Muscle of back (tissue), 3 donors: ENCODE measurements at regions not wholly inside any gene's neighbourhood (a gene's known extent, or its start where the extent isn't known, plus 50 kb on each side); places are given as distances from the start of the nearest gene placed in this dataset.

Experiments used
- DNase-seq, 3 donors: peaks; one replicate each; pipeline versions ENCODE4 v3.0.0 to v3.0.0-alpha.2; 2013

DNA sequence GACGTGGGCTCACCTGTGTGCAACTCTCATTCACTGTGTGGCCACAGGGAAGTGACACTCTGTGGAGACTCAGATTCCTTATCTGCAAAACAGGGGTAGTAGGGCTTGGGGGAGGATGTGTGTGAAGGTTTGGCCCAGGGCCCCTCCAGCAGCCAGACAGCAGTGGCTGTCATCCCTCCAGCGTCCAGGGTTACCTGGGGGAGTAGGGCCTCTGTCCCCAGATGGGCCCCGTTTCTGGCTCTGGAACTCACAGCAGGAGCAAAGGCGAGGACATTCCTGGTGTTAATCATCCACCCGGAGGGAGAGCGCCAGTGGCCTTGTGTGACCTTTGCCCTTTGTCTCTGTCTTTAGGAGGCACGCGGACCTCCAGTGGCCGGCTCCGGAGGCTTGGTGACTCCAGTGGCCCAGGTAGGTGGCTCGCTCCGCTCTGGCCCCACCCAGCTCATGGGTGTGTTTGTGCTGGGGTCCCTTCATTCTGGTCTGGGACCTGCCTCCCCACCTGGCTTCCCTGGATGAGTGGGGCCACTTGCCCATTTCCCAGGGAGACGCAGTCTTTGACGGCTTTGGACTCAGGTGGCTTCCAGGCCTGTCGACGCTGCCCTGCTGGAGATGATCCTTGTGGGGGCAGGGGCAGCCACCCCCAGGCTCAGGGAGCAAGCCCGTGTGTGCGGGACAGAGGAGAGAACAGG, 166.2 kb downstream of the SEC14L1 start:
- no peak for DNase-seq

GRCh38 chr17:77307479-77308198, 166.9 kb downstream of the SEC14L1 start:
- no peak for DNase-seq

DNA sequence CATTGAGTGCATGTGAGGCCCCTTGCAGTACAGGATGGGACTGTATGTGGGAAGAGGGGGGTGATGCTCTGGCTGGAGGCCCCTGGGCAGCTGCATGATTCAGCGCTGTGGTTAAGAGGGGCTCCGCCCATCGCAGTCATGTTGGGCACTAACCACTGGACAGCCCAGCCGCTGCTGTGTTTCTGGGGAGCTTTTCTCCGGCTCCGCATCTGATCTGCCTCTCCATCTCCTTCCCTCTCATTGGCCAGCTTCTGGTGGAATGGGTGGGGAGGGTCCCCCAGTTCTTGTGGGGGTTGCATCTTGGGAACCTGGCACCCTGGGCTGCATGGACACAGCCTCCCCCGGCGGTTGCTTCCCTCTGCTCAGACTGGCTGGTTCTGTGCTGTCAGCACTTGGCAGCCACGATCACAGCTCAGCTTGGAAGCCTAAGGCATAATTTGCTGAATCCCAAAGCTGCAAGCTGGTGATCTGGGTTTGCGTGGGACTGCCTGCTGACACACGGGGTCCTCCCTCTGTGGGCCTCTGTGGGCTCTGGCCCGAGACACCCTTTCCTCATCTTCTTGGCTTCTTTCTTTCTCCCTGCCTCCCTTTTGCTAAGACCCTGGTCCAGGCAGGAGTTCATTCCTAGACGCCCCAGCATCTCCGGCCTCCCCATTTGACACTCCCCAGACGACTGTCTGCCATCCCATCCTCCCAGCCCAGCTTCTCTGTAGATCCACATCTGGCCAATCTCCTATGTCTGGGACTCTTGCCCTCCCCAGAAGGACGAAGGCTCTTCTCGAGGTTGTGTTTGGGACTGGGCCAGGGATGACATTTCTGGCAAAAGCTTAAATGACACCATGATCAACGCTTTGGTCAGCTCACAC, 168.3 kb downstream of the SEC14L1 start:
- DNase-seq: peak in 1 of 3 donors; percentile 67

DNA sequence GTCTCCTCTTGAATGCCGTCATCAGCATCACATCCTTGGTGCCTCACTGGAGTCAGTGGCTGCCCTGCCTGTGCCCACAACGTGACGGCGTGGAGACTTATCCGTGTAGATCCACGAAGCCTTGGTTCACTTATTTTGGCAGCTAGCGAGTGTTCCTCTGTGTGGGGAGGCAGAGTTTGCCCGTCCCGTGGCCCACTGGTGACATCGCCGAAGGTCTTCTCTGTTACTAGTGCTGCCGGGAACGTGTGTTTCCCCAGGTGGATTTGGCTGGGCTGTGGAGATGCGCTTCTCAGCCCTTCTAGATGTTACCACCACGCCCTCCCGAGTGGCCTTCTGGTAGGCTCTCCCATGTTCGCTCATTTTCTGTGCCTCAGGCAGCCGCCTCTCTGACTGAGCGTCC, 169.6 kb downstream of the SEC14L1 start:
- DNase-seq: no peak

DNA sequence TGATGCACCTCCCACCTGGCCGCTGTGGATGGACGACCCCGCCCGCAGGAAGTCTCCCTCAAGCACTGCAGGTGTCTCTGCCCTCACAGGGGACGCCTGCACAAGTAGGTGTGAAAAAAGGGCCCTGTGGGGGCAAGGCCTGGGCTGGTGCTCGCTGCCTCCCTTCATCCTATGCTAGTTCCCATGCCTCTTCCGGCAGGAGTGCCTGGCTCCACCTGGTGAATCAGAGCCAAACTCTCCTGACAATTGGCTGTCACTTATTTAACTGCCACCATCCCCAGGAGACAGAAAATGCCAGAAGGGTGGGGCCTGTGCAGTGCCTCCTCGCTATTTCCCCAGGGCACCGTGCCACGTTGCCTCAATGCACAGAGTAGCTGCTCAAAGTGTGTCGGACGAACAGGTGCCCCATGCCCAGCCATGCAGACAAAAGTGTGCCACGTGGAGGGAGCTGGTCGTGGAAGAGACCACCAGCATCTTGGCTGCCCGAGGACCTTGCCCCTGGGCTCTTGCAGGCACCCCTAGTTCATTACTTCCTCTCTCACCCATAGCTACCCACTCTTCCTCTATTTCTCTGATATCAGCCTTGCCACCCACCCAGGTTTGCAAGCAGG, 170.7 kb downstream of the SEC14L1 start:
- peak in 1 of 3 donors; percentile 5 for DNase-seq

GRCh38 chr17:77312061-77312701, 171.4 kb downstream of the SEC14L1 start:
- no peak for DNase-seq

DNA sequence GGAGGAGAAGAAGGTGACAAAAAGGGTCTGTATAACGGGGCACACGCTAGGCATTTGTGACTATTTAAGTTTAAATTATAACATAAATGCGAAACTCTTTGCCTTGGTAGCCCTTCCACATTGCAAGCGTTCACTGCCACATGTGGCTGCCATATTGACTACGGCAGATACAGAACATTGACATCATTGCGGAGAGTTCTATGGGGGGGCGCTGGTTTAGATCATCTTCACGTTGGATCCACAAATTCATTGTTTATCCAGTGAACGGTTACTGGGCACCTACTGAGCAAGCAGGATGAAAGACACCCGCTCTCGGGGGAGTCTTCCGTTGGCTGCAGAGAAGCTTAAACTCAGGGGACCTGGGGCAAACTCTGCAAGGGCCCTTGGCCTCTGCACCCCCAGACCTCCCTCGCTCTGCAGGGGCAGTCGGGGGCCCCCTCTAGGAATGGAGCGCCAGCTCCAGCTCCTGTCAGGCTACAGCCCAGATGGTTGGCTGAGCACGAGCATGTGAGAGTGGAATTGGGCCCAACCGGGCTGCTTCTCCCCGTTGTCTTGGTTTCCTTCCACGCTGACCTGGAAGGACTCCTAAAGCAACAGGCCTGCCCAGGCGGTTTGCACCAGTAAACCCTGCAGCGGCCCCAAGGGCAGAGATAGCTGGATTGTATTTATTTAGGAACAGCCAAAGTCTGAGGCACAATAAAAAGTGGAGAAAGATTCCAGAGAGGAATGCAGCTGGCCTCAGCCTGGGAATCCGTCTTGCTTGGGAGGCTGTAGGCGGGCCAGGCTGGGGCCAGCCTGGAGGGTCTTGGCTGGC, 172.2 kb downstream of the SEC14L1 start:
- peak; percentile 55 to 91 (median 79) for DNase-seq

DNA sequence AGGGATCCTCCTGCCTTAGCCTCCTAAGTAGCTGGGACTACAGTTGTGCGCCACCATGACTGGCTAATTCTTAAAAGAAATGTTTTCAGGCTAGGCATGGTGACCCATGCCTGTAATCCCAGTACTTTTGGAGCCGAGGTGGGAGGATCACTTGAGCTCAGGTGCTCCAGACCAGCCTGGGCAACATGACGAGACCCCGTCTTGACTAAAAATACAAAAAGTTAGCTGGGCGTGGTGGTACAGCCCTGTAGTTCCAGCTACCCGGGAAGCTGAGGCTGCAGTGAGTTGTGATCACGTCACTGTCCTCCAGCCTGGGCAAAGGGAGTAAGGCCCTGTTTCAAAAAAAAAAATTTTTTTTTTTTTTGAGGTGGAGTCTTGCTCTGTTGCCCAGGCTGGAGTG, 173.1 kb downstream of the SEC14L1 start:
- no peak for DNase-seq

DNA sequence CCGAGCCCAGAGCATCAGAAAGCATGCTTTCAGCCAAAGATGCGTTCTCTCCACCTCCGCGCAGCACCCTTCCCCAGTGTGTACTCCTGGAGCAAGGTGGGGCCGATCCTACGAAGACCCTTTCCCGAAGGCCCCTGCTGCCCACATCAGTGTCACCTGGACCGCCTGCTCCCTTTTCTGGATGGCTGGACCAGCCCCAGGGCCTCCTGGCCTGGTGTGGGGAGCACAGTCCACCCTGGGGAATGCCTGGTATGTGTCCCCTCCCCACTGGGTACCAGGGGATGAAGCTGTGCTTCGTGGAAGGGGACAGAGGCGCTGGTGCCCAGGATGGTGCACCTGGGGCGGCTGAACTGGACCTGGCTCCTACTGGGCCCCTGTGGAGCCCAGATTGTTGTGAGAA, 173.8 kb downstream of the SEC14L1 start:
- DNase-seq: no peak

- DNase-seq: no peak
Measured at GRCh38 chr17:77315010-77315409, 174.2 kb downstream of the SEC14L1 start.

DNA sequence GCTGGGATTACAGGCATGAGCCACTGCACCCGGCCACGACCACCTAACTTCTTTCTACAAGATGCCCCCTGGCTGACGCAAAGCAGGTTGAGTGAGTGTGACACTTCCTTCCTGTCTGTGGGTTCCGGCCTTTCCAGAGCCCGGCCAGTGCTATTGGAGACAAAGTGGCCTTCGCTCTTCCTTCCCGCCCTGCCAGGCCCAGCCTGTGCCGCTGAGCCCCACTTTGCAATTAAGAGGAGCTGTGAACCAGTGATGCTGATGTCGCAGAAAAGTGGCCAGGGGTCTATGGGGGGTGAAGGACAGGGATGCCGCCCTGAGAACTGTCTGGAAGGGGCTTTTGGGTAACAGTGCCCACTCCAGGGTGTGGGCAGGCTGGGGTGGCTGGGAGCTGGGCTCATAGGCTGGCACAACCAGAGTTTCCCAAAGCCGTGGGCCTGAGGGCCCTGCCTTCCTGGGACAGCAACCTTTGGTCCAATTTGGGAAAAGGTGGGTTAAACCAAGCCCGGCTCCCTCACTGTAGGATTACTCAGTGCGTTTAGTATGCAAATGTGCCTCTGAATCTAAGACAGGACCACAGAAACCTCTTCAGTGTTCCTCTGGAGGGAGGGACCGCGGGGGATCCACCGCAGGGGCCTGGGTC, 174.9 kb downstream of the SEC14L1 start:
- DNase-seq: no peak

DNA sequence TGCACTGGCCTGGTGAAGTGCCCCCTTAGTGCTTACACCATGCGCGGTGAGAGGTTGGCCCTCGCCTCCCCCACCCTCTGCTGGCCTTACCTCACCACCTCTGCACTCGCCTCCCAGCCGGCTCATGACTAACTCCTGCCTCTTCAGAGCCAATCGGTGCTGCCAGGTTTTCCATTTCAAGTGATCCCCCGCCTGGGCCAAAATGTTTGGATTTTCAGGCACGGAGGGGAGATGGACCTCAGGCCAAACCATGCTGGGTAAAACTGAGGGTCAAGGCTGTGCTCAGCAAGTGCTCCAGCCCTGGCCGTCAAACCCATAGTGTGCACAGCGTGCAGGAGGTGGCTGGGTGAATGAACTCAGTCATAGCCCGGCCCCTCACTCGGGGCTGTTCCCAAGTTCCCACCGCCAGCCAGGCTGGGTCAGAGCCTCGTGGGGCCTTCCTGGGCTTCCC, 175.4 kb downstream of the SEC14L1 start:
- DNase-seq: peak in 1 of 3 donors; percentile 68

GRCh38 chr17:77316651-77317050, 175.9 kb downstream of the SEC14L1 start:
- DNase-seq: no peak

- DNase-seq: no peak
Measured at GRCh38 chr17:77317091-77317750, 176.5 kb downstream of the SEC14L1 start.

DNA sequence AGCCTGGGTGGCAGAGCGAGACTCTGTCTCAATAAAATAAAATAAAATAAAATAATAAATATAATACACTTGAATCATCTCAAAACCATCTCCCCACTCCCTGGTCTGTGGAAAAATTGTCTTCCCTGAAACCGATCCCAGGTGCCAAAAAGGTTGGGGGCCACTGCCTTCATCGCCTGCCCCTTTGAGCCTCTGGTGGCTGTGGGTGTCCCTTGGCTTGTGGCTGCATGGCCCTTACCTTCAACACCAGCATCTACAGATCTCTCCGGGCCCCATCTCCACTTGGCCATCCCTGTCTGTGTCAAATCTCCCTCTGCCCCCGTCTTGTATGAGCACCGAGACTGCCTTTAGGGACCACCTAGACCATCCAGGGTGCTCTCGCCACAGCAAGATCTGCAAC, 177.3 kb downstream of the SEC14L1 start:
- no peak for DNase-seq

DNA sequence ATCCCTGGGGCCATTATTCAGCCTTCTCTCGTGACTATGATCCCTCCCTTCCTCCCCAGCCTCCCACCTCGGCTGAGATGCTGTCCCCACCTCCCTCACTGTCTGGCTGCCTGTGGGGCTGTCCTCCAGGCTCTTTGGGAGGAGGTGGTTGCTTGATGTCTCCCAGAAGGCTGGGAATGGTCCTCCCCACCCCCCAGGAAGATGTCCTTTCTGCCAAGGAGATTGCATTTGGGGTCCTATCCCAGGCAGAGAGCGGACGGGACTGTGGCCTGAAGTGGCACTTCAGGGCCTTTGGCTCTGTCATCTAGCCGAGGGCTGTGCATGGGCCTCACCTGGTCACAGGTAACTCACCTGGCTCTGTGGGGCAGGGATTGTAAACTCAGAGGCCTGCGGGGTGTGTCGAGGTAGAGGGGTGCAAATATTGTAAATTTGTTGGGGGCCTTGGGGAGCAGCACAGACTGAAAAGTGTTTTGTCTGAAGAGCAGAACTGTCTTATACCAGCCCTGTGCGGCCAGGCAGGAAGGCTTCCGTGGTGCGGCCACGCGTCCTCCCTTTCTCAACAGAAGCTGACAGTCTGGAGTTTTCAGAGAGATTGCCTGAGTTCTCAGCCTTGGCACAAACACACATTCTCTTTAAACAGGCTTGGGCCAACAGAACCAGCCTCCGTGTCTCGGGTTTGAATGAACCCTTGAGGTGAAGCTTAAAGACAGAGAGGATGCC, 177.9 kb downstream of the SEC14L1 start:
- DNase-seq: no peak

GRCh38 chr17:77319211-77320043, 178.7 kb downstream of the SEC14L1 start:
- peak; percentile 75 to 87 (median 82) for DNase-seq

GRCh38 chr17:77320044-77320440, 179.3 kb downstream of the SEC14L1 start:
- peak in 2 of 3 donors; percentile 57 to 86 for DNase-seq
